HFFc6 (cell line): ENCODE measurements at regions not wholly inside any gene's neighbourhood (a gene's known extent, or its start where the extent isn't known, plus 50 kb on each side); places are given as distances from the start of the nearest gene placed in this dataset.

Source experiments
- DNase-seq: peaks from one replicate; pipeline ENCODE4 v3.0.0-alpha.2; 2018
- H3K27ac Mint-ChIP-seq: 2 replicates; pipeline ENCODE4 v1.8.0; 2020; ENCODE audit warnings: mild to moderate bottlenecking, mixed read lengths
- H3K27me3 Mint-ChIP-seq: 2 replicates; pipeline ENCODE4 v1.8.0; 2021; ENCODE audit warnings: mild to moderate bottlenecking, moderate library complexity, mixed read lengths; ENCODE audit not compliant: insufficient read depth
- H3K36me3 Mint-ChIP-seq: 2 replicates; pipeline ENCODE4 v1.8.0; 2021; ENCODE audit warnings: low read depth, mixed read lengths
- H3K4me1 Mint-ChIP-seq: 2 replicates; pipeline ENCODE4 v1.8.0; 2020; ENCODE audit warnings: low read depth, mixed read lengths
- H3K4me3 Mint-ChIP-seq: 2 replicates; pipeline ENCODE4 v1.8.0; 2020; ENCODE audit warnings: mild to moderate bottlenecking, moderate library complexity, mixed read lengths
- H3K9me3 Mint-ChIP-seq: 2 replicates; pipeline ENCODE4 v1.8.0; 2020; ENCODE audit warnings: mild to moderate bottlenecking, mixed read lengths
- TF ChIP-seq, protein P1 (sequence below): fragments of 200-600 bp; sonication (generic); IDR thresholded peaks from 2 replicates; pipeline ENCODE4 v1.5.0; 2021; ENCODE audit warnings: antibody characterized with exemption, mild to moderate bottlenecking

DNA sequence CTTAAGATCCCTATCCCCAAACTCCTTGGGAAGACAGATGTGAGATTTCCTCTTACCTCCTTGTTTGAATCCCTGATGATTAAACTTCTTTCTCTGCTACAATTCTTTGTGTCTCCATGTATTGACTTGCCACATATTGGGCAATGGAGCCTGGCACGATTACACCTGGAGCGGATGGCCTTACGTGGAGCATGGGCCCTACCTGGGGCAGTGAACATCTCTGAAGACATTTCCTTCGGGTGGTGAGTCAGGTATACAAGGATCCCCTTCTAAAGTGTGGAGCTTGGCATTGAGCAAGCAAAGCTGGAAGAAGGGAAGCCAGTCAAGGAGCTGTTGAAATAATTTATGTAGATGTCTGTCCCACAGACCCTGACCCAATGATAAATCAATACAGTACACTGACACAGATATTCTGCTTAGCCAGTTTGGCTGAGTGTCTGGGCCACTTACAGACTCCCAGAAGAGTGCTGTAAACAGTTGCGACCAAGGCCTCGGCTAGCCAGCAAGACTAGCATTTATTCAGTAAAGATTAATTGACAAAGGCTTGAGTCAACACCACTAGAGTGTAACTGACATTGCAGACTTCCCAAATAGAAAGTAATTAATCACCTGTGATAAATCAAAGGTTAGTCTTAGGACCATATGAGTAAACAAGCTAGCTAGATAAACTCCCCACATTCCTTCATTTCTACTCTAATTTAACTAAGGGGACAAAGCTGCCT, 83.1 kb upstream of the KCNK1 start:
- H3K4me3 Mint-ChIP-seq = no peak overlapping the region
- DNase-seq = no peak
- H3K4me1 Mint-ChIP-seq = no peaks in the 10 kb centered on the region
- H3K27ac Mint-ChIP-seq = no peak overlapping the region
- TF ChIP-seq, protein P1, sequence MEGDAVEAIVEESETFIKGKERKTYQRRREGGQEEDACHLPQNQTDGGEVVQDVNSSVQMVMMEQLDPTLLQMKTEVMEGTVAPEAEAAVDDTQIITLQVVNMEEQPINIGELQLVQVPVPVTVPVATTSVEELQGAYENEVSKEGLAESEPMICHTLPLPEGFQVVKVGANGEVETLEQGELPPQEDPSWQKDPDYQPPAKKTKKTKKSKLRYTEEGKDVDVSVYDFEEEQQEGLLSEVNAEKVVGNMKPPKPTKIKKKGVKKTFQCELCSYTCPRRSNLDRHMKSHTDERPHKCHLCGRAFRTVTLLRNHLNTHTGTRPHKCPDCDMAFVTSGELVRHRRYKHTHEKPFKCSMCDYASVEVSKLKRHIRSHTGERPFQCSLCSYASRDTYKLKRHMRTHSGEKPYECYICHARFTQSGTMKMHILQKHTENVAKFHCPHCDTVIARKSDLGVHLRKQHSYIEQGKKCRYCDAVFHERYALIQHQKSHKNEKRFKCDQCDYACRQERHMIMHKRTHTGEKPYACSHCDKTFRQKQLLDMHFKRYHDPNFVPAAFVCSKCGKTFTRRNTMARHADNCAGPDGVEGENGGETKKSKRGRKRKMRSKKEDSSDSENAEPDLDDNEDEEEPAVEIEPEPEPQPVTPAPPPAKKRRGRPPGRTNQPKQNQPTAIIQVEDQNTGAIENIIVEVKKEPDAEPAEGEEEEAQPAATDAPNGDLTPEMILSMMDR = no peak
- H3K36me3 Mint-ChIP-seq = no peaks in the 10 kb centered on the region
- H3K9me3 Mint-ChIP-seq = peaks cover 38% of the 10 kb centered on the region
- no peaks in the 10 kb centered on the region for H3K27me3 Mint-ChIP-seq

DNA sequence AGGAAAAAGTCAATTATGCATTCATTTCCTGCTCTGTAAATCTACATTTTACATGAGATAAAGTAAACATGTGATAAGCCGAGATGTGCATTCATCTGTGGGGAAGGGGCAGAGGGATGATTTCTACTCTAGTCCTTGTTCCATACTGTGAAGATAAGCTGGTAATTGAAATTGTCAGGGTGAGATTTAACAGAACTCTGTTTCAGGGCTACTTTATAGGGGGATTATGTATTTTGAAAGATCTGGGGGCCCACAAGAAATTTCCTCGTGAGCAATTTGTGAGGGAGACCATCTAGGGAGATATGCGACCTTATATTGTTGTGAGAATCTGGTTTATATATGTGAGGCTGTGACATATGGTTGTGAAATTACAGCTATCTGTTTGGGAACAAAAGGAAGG, 73.1 kb upstream of the KCNK1 start:
- no peak for DNase-seq
- Mint-ChIP-seq H3K4me3 (no peak overlapping the region), H3K27ac (no peak overlapping the region), H3K4me1 (no peaks in the 10 kb centered on the region), H3K27me3 (no peaks in the 10 kb centered on the region), H3K36me3 (no peaks in the 10 kb centered on the region), H3K9me3 (peaks cover 37% of the 10 kb centered on the region)
- TF ChIP-seq, protein P1 = no peak

DNA sequence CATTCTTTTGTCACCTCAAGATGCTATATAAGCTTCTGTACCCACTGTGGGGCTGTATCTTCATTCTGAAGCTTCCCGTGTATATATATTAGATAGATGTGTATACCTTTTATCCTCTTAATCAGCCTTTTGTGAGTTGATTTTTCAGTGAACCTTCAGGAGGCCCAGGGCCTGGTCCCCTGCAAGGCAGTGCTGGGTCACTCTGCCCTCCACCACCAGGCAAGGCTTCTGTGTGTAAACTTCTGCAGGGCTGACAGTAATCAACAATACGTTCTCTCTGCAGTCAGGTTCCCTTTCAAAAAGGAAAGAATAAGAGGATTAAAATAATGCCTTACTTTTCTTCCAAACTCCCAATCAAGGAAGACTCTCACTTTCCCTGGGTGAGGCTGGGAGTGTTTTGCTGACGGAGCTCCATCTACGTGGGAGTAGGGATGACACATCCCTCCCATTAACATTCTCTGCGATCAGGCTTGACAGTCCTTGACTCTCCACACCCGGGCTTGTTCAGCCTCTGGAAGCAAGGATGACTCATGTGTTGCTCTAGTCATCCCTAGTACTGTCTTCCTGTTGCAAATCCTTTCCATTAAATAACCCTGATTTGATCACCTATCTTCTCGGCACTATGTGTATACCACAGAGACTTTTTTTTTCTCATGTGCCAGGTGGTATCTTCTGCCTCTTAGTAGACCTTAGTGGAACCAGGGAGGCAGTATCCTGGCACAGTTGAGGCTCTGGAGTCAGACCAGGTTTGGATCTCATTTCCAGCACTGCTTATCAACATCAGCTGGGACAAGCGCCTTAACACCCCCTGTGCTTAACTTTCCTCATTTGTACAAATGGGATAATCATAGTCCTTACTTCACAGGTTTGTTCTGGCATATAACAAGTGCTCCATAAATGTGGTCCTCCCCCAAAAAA, 70.3 kb upstream of the KCNK1 start:
- peak; percentile 67 for DNase-seq
- Mint-ChIP-seq H3K36me3 (no peaks in the 10 kb centered on the region), H3K27ac (no peak overlapping the region), H3K4me3 (no peak overlapping the region), H3K4me1 (no peaks in the 10 kb centered on the region), H3K9me3 (peaks cover 43% of the 10 kb centered on the region), H3K27me3 (no peaks in the 10 kb centered on the region)
- TF ChIP-seq, protein P1 = no peak

DNA sequence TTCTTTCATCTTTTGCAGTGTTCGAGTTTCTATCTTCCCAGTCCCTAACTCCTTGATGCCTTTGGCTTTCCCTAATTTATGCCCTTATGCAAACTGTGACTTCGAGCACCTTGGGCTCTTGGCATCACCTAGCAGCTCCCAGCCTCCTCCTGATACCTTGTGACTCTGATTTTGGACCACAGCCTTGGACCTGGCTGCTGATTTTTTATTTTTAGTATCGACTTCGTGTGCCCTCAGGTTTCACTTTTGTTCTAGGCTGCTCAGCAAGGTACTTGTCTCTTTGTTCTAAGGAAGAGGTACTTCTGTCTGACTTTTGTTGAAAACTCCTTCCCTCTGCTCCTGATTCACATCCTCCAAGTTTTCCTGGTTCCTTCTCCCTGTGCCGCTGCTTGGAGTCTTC, 69.6 kb upstream of the KCNK1 start:
- Mint-ChIP-seq H3K4me1 (no peaks in the 10 kb centered on the region), H3K36me3 (no peaks in the 10 kb centered on the region), H3K27ac (no peak overlapping the region), H3K9me3 (peaks cover 48% of the 10 kb centered on the region), H3K27me3 (no peaks in the 10 kb centered on the region), H3K4me3 (peak overlapping the region; percentile 32)
- TF ChIP-seq, protein P1 = no peak
- DNase-seq = no peak

DNA sequence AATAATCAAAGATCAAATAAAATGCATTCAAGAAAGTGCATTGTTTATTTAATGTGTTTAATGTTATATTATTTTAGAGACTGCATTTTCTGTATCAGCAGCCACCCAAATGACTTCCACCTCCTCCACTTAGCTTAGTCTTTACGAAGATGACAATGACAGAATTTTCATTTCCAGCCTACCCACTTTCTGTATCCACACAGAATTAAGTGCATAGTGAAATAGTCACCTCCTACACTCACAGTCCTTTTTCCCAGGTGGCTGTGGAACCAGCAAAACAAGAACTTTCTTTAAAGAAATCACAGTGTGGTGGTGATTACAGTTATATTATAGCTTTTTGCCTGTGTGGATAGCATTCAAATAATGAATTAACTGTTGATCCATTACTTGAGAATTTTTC, 66.2 kb upstream of the KCNK1 start:
- Mint-ChIP-seq H3K4me3 (no peak overlapping the region), H3K9me3 (peaks cover 41% of the 10 kb centered on the region), H3K4me1 (no peaks in the 10 kb centered on the region), H3K27me3 (no peaks in the 10 kb centered on the region), H3K27ac (no peak overlapping the region), H3K36me3 (no peaks in the 10 kb centered on the region)
- TF ChIP-seq, protein P1 = no peak
- no peak for DNase-seq
